ENCODE measurements at regions not wholly inside any gene's neighbourhood (a gene's known extent, or its start where the extent isn't known, plus 50 kb on each side); places are given as distances from the start of the nearest gene placed in this dataset.

- TF ChIP-seq EZH2 (IDR thresholded peaks at IDR 0.05) (no peak), EZH2phosphoT487 (IDR thresholded peaks at IDR 0.05) (no peak), CTCF (IDR thresholded peaks at IDR 0.05) (no peak)
Measured at GRCh38 chr2:6531304-6531703, 334.4 kb downstream of the CMPK2 start.

Measured in neural progenitor cell (in vitro differentiated cells).